HL-60 (cell line): ENCODE measurements at regions not wholly inside any gene's neighbourhood (a gene's known extent, or its start where the extent isn't known, plus 50 kb on each side); places are given as distances from the start of the nearest gene placed in this dataset.

Source experiments
- CTCF ChIP-seq: IDR thresholded peaks from one replicate; pipeline ENCODE4 v1.5.1; 2011; ENCODE audit warnings: low read length, control low read depth, inconsistent platforms; ENCODE audit not compliant: insufficient read depth
- GABPA ChIP-seq: IDR thresholded peaks from 2 replicates; pipeline ENCODE4 v1.6.1; 2012; ENCODE audit warnings: low read depth
- POLR2AphosphoS5 ChIP-seq: IDR thresholded peaks from 2 replicates; pipeline ENCODE4 v1.6.1; 2012; ENCODE audit warnings: low read depth
- REST ChIP-seq: IDR thresholded peaks from 2 replicates; pipeline ENCODE4 v1.6.1; 2012; ENCODE audit warnings: low read depth; ENCODE audit not compliant: insufficient replicate concordance
- SPI1 ChIP-seq: IDR thresholded peaks from 2 replicates; pipeline ENCODE4 v1.6.1; 2012; ENCODE audit warnings: low read depth, mild to moderate bottlenecking, borderline replicate concordance

GRCh38 chr11:23767576-23767975 is 729.3 kb upstream of the LUZP2 start:
- TF ChIP-seq REST (no peak), CTCF (no peak), POLR2AphosphoS5 (no peak), GABPA (no peak), SPI1 (no peak)
